Osteocyte (in vitro differentiated cells): ENCODE measurements at regions not wholly inside any gene's neighbourhood (a gene's known extent, or its start where the extent isn't known, plus 50 kb on each side); places are given as distances from the start of the nearest gene placed in this dataset.

ENCODE experiments used
- DNase-seq: peaks from one replicate; pipeline ENCODE4 v3.0.0; 2021; ENCODE audit warnings: mixed read lengths; ENCODE audit not compliant: unreplicated experiment; ENCODE audit errors: extremely low spot score
- H3K27ac Mint-ChIP-seq: one replicate; pipeline ENCODE4 v1.8.0; 2021; ENCODE audit warnings: mild to moderate bottlenecking, mixed read lengths; ENCODE audit not compliant: unreplicated experiment
- H3K27me3 Mint-ChIP-seq: one replicate; pipeline ENCODE4 v1.8.0; 2021; ENCODE audit warnings: mixed read lengths; ENCODE audit not compliant: unreplicated experiment
- H3K36me3 Mint-ChIP-seq: one replicate; pipeline ENCODE4 v1.8.0; 2021; ENCODE audit warnings: mixed read lengths; ENCODE audit not compliant: unreplicated experiment
- H3K4me1 Mint-ChIP-seq: one replicate; pipeline ENCODE4 v1.8.0; 2021; ENCODE audit warnings: mixed read lengths; ENCODE audit not compliant: unreplicated experiment
- H3K4me3 Mint-ChIP-seq: one replicate; pipeline ENCODE4 v1.8.0; 2021; ENCODE audit warnings: mild to moderate bottlenecking, moderate library complexity, mixed read lengths; ENCODE audit not compliant: unreplicated experiment
- H3K9me3 Mint-ChIP-seq: one replicate; pipeline ENCODE4 v1.8.0; 2021; ENCODE audit warnings: mixed read lengths; ENCODE audit not compliant: unreplicated experiment
- CTCF ChIP-seq: fragments of 200-600 bp; sonication (generic); IDR thresholded peaks from 2 replicates; pipeline ENCODE4 v1.5.0; 2021; ENCODE audit warnings: antibody characterized with exemption, mild to moderate bottlenecking, moderate library complexity

- TF ChIP-seq CTCF, result no peak
- no peak for DNase-seq
- H3K4me3 Mint-ChIP-seq, result no peak overlapping the region
- peaks cover 5% of the 10 kb centered on the region for H3K9me3 Mint-ChIP-seq
- H3K4me1 Mint-ChIP-seq, result peaks cover 17% of the 10 kb centered on the region
- no peaks in the 10 kb centered on the region for H3K36me3 Mint-ChIP-seq
- no peak overlapping the region for H3K27ac Mint-ChIP-seq
- peaks cover 41% of the 10 kb centered on the region for H3K27me3 Mint-ChIP-seq
Observed at GRCh38 chr18:60935041-60935910, 398.0 kb upstream of the CDH20 start.

- no peak for DNase-seq
- no peak for TF ChIP-seq CTCF
Observed at GRCh38 chr18:60936101-60936500, 397.1 kb upstream of the CDH20 start.

GRCh38 chr18:60943297-60943696 lies 389.9 kb upstream of the CDH20 start:
- Mint-ChIP-seq H3K4me3 (no peak overlapping the region), H3K27ac (no peak overlapping the region), H3K9me3 (peaks cover 3% of the 10 kb centered on the region), H3K36me3 (no peaks in the 10 kb centered on the region), H3K4me1 (no peaks in the 10 kb centered on the region), H3K27me3 (peaks cover 58% of the 10 kb centered on the region)
- no peak for TF ChIP-seq CTCF
- DNase-seq, result no peak

More at GRCh38 chr18:60936101-60936500, 397.1 kb upstream of the CDH20 start:
- Mint-ChIP-seq H3K27me3 (peaks cover 45% of the 10 kb centered on the region), H3K9me3 (peaks cover 5% of the 10 kb centered on the region), H3K36me3 (no peaks in the 10 kb centered on the region), H3K4me3 (no peak overlapping the region), H3K4me1 (peaks cover 17% of the 10 kb centered on the region), H3K27ac (no peak overlapping the region)

- H3K4me1 Mint-ChIP-seq, result no peaks in the 10 kb centered on the region
Observed at GRCh38 chr18:60950634-60951033, 382.6 kb upstream of the CDH20 start.

More at GRCh38 chr18:60950634-60951033, 382.6 kb upstream of the CDH20 start:
- Mint-ChIP-seq H3K36me3 (no peaks in the 10 kb centered on the region), H3K9me3 (no peaks in the 10 kb centered on the region), H3K4me3 (no peak overlapping the region), H3K27me3 (peaks cover 41% of the 10 kb centered on the region), H3K27ac (no peak overlapping the region)
- no peak for DNase-seq
- TF ChIP-seq CTCF, result no peak
